HCT116 (cell line): ENCODE measurements at regions not wholly inside any gene's neighbourhood (a gene's known extent, or its start where the extent isn't known, plus 50 kb on each side); places are given as distances from the start of the nearest gene placed in this dataset.

Experiments
- ELF1 ChIP-seq: IDR thresholded peaks from 2 replicates; pipeline ENCODE4 v1.6.1; 2012; ENCODE audit warnings: low read depth, borderline replicate concordance
- EZH2 ChIP-seq: fragments of 200-600 bp; sonication (generic); IDR thresholded peaks from 2 replicates; pipeline ENCODE4 v1.6.1; 2017; ENCODE audit warnings: antibody characterized with exemption, mixed run types
- EZH2phosphoT487 ChIP-seq: fragments of 200-600 bp; IDR thresholded peaks from 2 replicates; pipeline ENCODE4 v1.6.1; 2018; ENCODE audit warnings: antibody characterized with exemption, borderline replicate concordance
- JUND ChIP-seq: IDR thresholded peaks from 2 replicates; pipeline ENCODE4 v1.6.1; 2012
- POLR2A ChIP-seq: IDR thresholded peaks from 2 replicates; pipeline ENCODE4 v1.7.0; 2011; ENCODE audit warnings: borderline replicate concordance; ENCODE audit not compliant: insufficient read depth, insufficient read length; ENCODE audit errors: extremely low read depth
- POLR2AphosphoS5 ChIP-seq: IDR thresholded peaks from 2 replicates; pipeline ENCODE4 v1.6.1; 2011; ENCODE audit warnings: mild to moderate bottlenecking, low read depth, low read length, moderate library complexity
- RAD21 ChIP-seq: IDR thresholded peaks from 2 replicates; pipeline ENCODE4 v1.6.1; 2012; ENCODE audit warnings: low read depth, mild to moderate bottlenecking
- SIN3A ChIP-seq: IDR thresholded peaks from 2 replicates; pipeline ENCODE4 v1.6.1; 2012; ENCODE audit warnings: low read depth
- SRF ChIP-seq: IDR thresholded peaks from 2 replicates; pipeline ENCODE4 v1.6.1; 2012; ENCODE audit warnings: low read depth
- YY1 ChIP-seq: IDR thresholded peaks from 2 replicates; pipeline ENCODE4 v1.6.1; 2011; ENCODE audit warnings: low read length, low read depth, moderate library complexity, mild to moderate bottlenecking; ENCODE audit not compliant: insufficient replicate concordance; ENCODE audit errors: extremely low read depth
- ZNF274 ChIP-seq: fragments of 200-500 bp; sonication (Bioruptor generic); IDR thresholded peaks from 2 replicates; pipeline ENCODE4 v1.6.1; 2014; ENCODE audit warnings: mild to moderate bottlenecking, low read depth, low read length, inconsistent platforms
- TF ChIP-seq, protein P1 (sequence below), 3 experiments: fragments of 200-600 bp in 1 of 3; sonication (generic) in 1 of 3; IDR thresholded peaks in 2 of 3; conservative IDR thresholded peaks in 1 of 3; 2 replicates each; pipeline ENCODE4 v1.5.1; 2012 to 2017; ENCODE audit warnings: low read depth in 2 of 3, low read length in 2 of 3, antibody characterized with exemption in 1 of 3, borderline replicate concordance in 1 of 3, control low read depth in 1 of 3, mild to moderate bottlenecking in 1 of 3, mixed read lengths in 1 of 3, mixed run types in 1 of 3, moderate library complexity in 1 of 3; ENCODE audit not compliant: insufficient read depth in 1 of 3

DNA sequence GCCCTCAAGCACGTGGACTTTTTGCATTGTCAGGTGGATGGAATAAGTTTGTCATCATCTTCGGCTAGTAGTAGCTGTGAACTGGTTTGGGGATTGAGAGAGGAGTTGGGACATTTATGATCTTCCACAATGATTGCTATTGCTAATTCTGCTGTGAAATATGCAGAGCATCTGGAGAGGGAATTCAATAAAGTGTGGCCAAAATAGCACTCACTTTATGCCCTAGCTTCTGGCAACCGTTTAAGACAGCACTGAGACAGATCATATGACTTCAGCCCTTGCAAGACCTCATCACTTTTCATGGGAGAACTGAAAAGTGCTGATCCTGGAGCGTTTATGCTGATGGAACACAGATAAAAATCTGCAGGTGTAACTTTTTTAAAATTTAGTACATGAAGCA, 360.8 kb downstream of the GPATCH2 start:
- TF ChIP-seq RAD21 = no peak
- TF ChIP-seq POLR2AphosphoS5 = no peak
- no peak for TF ChIP-seq POLR2A
- no peak for TF ChIP-seq EZH2
- TF ChIP-seq, protein P1, sequence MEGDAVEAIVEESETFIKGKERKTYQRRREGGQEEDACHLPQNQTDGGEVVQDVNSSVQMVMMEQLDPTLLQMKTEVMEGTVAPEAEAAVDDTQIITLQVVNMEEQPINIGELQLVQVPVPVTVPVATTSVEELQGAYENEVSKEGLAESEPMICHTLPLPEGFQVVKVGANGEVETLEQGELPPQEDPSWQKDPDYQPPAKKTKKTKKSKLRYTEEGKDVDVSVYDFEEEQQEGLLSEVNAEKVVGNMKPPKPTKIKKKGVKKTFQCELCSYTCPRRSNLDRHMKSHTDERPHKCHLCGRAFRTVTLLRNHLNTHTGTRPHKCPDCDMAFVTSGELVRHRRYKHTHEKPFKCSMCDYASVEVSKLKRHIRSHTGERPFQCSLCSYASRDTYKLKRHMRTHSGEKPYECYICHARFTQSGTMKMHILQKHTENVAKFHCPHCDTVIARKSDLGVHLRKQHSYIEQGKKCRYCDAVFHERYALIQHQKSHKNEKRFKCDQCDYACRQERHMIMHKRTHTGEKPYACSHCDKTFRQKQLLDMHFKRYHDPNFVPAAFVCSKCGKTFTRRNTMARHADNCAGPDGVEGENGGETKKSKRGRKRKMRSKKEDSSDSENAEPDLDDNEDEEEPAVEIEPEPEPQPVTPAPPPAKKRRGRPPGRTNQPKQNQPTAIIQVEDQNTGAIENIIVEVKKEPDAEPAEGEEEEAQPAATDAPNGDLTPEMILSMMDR (IDR thresholded peaks at IDR 0.05 in 2 of 3, conservative IDR thresholded peaks at IDR 0.05 in 1 of 3; ENCODE audit: borderline replicate concordance in 1 of 3, insufficient read depth in 1 of 3, low read depth in 2 of 3, low read length in 2 of 3) = no peak
- no peak for TF ChIP-seq ELF1
- TF ChIP-seq SIN3A = no peak
- no peak for TF ChIP-seq ZNF274
- TF ChIP-seq EZH2phosphoT487 = no peak
- no peak for TF ChIP-seq JUND
- no peak for TF ChIP-seq YY1
- no peak for TF ChIP-seq SRF
